ENCODE measurements at regions not wholly inside any gene's neighbourhood (a gene's known extent, or its start where the extent isn't known, plus 50 kb on each side); places are given as distances from the start of the nearest gene placed in this dataset.
"Not testable (repeated sequence)": the region's sequence is repeated elsewhere in the genome, so short reads cannot be mapped to it uniquely, and the experiment has no call there.

DNA sequence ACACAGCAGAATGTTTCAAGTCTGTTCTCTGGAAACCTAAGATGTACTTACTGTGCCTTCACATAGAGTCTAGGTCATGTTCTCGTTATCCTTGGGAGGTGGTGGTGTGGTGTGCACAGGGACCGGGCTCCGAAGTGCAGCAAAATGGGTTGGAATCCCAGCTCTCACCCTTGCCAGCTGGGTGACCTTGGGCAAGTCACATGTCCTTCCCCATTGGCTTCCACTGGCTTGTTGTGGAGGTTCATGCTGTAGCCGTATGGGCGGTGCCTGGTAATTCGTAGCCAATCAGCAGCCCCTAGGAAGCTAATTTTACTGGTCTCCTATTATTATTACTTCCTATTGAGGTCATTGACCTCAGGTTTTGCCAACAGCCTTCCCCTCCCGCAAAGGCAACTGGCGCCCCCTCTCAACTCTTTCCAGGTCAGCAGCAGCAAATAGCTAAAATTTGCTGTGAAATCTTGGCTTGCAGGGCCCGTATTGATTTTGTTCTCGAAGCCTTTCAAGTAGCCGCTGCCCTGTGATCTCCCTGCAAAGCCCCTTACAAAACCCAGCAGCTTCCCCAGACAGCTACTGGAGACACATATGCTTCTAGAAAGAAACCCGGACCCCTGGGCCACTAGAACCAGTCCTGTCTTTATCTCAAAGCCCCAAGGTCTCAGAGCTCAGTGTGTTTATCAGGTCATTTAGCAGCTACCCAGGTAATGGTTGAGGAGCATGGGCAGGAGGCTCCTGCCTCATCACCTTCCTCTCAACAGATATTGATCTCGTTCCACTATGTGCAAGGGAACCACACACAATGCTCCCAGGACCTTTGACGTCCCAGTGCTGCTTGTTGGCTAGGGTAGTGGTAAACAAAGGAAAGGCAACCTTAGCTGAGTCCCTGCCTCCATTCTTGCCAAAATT, 66.5 kb upstream of the SLC1A4 start:
- DNase-seq (ENCODE audit: low read depth) = no peak
- no peak overlapping the region for H3K4me3 ChIP-seq (ENCODE audit: low read depth, low read length)
- TF ChIP-seq, protein P1, sequence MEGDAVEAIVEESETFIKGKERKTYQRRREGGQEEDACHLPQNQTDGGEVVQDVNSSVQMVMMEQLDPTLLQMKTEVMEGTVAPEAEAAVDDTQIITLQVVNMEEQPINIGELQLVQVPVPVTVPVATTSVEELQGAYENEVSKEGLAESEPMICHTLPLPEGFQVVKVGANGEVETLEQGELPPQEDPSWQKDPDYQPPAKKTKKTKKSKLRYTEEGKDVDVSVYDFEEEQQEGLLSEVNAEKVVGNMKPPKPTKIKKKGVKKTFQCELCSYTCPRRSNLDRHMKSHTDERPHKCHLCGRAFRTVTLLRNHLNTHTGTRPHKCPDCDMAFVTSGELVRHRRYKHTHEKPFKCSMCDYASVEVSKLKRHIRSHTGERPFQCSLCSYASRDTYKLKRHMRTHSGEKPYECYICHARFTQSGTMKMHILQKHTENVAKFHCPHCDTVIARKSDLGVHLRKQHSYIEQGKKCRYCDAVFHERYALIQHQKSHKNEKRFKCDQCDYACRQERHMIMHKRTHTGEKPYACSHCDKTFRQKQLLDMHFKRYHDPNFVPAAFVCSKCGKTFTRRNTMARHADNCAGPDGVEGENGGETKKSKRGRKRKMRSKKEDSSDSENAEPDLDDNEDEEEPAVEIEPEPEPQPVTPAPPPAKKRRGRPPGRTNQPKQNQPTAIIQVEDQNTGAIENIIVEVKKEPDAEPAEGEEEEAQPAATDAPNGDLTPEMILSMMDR (conservative IDR thresholded peaks at IDR 0.05; ENCODE audit: low read depth, low read length) = no peak

DNA sequence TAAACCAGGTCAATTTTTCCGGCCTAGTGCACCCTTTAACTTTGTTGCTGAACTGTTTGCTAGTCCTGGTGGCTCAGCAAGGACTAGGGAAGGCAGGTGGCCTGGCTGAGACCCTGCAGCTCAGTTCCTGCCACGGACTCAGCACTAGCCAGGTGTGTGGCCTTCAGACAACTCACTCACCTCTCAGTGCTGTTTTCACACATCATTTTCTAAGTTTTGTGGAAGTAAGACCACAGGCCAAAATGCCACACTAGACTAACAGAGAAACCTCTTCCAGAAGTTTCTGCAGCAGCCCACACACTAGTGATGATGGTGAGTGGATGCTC, 65.9 kb upstream of the SLC1A4 start:
- no peak overlapping the region for H3K4me3 ChIP-seq (ENCODE audit: low read depth, low read length)
- no peak for DNase-seq (ENCODE audit: low read depth)
- TF ChIP-seq, protein P1 (conservative IDR thresholded peaks at IDR 0.05; ENCODE audit: low read depth, low read length) = no peak

DNA sequence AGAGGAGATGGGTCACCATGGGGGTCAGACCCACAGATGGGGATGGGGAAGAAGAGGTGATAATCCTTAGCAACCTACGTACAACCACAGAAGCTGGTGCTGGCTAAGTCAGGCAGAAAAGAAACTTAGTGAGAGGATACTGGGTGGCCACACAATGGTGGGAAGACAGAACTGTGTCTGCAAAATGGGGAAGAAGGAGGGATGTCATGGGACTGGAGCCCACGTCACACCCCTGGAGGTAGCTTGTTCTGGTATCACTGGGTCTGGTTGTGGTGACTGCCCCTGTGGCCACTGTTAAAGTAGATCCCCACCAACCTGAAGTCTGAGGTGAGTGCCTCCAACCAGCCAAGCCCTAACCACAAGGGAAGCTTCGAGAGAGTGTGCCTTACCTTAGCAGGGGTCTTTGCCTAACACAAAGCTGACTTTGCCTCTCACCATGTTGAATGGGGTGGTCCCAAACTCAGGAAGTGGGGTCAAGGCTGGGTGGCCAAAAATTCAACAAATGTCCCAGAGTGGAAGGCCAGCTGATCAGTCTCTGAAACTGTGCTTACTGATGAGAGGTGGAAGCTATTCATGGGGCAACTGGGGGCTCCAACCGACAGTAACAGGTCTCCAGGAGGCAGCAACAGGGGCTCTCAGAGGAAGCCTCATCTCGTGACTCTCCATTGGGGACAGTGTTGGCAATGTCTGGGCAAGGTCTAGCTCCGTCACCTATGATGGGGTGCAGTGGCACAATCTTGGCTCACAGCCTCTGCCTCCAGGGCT, 64.8 kb upstream of the SLC1A4 start:
- TF ChIP-seq, protein P1 (conservative IDR thresholded peaks at IDR 0.05; ENCODE audit: low read depth, low read length) = no peak
- H3K4me3 ChIP-seq (ENCODE audit: low read depth, low read length) = no peak overlapping the region
- no peak for DNase-seq (ENCODE audit: low read depth)

DNA sequence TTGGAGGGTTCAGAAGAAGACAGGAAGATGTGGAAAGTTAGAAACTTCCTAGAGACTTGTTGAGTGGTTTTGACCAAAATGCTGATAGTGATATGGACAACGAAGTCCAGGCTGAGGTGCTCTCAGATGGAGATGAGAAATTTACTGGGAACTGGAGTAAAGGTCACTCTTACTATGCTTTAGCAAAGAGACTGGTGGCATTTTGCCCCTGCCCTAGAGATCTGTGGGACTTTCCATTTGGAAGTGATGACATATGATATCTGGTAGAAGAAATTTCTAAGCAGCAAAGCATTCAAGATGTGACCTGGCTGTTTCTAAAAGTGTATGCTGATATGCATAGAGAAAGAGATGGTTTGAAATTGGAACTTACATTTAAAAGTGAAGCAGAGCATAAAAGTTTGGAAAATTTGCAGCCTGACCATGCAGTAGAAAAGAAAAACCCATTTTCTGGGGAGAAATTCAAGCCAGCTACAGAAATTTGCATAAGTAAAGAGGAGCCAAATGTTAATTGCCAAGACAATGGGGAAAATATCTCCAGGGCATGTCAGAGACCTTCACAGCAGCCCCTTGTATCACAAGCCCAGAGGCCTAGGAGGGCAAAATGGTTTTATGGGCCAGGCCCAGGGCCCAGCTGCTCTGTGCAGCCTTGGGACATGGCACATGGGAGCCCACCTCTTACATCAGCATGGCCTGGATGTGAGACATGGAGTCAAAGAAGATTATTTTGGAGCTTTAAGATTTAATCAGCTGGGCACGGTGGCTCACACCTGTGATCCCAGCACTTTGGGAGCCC, 63.1 kb upstream of the SLC1A4 start:
- H3K4me3 ChIP-seq (ENCODE audit: low read depth, low read length); DNase-seq (ENCODE audit: low read depth): not testable (repeated sequence)

DNA sequence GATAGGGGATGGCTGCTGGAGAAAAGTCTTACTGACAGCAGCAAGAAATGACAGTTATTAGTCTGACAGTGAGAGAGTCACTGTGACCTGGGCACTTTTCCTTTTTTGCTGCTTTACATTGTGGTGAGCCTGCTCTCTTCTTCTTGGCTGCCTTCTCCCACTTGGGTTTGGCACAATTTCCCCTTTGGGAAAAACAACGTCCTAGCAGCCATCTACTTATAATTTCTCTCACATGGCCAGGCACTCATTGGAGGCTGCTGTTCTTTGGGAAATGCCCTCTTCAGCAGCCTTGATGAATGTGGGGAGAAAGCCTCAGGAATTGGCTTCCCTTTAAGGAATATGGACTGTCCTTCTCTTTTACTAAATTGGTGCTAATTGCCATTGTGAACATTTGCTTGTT, 60.4 kb upstream of the SLC1A4 start:
- TF ChIP-seq, protein P1 (conservative IDR thresholded peaks at IDR 0.05; ENCODE audit: low read depth, low read length) = no peak
- DNase-seq (ENCODE audit: low read depth) = no peak
- H3K4me3 ChIP-seq (ENCODE audit: low read depth, low read length) = no peak overlapping the region

DNA sequence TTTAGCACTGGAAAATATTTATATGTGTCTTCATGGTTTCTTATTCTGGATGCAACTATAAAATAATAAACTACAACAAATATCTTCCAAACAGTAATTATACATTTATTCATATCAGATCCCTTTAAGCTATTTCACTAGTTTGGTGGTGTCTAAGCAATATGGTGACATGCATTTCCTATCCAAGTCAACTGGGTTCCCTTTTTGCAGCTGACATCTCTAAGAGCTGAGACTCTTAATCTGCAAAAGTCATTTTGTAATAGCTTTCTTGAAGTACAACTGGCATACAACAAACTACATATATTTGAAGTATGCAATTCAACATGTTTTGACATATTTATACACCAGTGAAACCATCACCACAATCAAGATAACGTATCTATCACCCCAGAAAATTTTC, 59.9 kb upstream of the SLC1A4 start:
- DNase-seq (ENCODE audit: low read depth) = no peak

More for the DNA sequence above, 59.9 kb upstream of the SLC1A4 start:
- TF ChIP-seq, protein P1 (conservative IDR thresholded peaks at IDR 0.05; ENCODE audit: low read depth, low read length) = no peak
- H3K4me3 ChIP-seq (ENCODE audit: low read depth, low read length) = no peak overlapping the region

Measured in epithelial cell of proximal tubule (primary cell).